Cardiac muscle cell (in vitro differentiated cells and primary cell): ENCODE measurements at regions not wholly inside any gene's neighbourhood (a gene's known extent, or its start where the extent isn't known, plus 50 kb on each side); places are given as distances from the start of the nearest gene placed in this dataset.

Experiments used
- DNase-seq, 2 donors: peaks; one replicate each; pipeline versions ENCODE4 v3.0.0 to v3.0.0-alpha.2; 2010 to 2017; ENCODE audit warnings: low read depth in 1 of 2, low spot score in 1 of 2
- H3K27ac ChIP-seq: fragments of 200-600 bp; sonication (generic); 2 replicates; pipeline ENCODE4 v1.5.1; 2016
- H3K27me3 ChIP-seq: fragments of 200-600 bp; sonication (generic); 2 replicates; pipeline ENCODE4 v1.6.0; 2016; ENCODE audit warnings: control low read depth
- H3K36me3 ChIP-seq: fragments of 200-600 bp; sonication (generic); 2 replicates; pipeline ENCODE4 v1.5.1; 2016; ENCODE audit warnings: control low read depth
- H3K4me1 ChIP-seq: fragments of 200-600 bp; sonication (generic); 2 replicates; pipeline ENCODE4 v1.8.1; 2017; ENCODE audit warnings: low read depth, mild to moderate bottlenecking, mixed run types
- H3K4me3 ChIP-seq: fragments of 200-600 bp; sonication (generic); 2 replicates; pipeline ENCODE4 v1.5.1; 2016; ENCODE audit warnings: mild to moderate bottlenecking
- H3K9me3 ChIP-seq: fragments of 200-600 bp; sonication (generic); 2 replicates; pipeline ENCODE4 v1.5.1; 2017; ENCODE audit warnings: low read depth, mild to moderate bottlenecking, control low read depth
- CTCF ChIP-seq: IDR thresholded peaks from 2 replicates; pipeline ENCODE4 v1.5.1; 2012; ENCODE audit warnings: low read depth, mild to moderate bottlenecking, low read length

- DNase-seq: no peak
- TF ChIP-seq CTCF: no peak
- no peaks in the 10 kb centered on the region for H3K4me1 ChIP-seq
- H3K36me3 ChIP-seq: peaks cover 4% of the 10 kb centered on the region
- H3K4me3 ChIP-seq: no peak overlapping the region
- no peaks in the 10 kb centered on the region for H3K27me3 ChIP-seq
- no peaks in the 10 kb centered on the region for H3K9me3 ChIP-seq
- H3K27ac ChIP-seq: peak overlapping the region; percentile 29
Measured at GRCh38 chr6:144736763-144737162, 451.6 kb downstream of the UTRN start.

- TF ChIP-seq CTCF: no peak
- peaks cover under 1% of the 10 kb centered on the region for H3K36me3 ChIP-seq
- H3K4me3 ChIP-seq: no peak overlapping the region
- H3K27ac ChIP-seq: no peak overlapping the region
- no peaks in the 10 kb centered on the region for H3K9me3 ChIP-seq
- no peak for DNase-seq
- no peaks in the 10 kb centered on the region for H3K27me3 ChIP-seq
- H3K4me1 ChIP-seq: no peaks in the 10 kb centered on the region
Measured at GRCh38 chr6:144737998-144738397, 452.9 kb downstream of the UTRN start.

DNA sequence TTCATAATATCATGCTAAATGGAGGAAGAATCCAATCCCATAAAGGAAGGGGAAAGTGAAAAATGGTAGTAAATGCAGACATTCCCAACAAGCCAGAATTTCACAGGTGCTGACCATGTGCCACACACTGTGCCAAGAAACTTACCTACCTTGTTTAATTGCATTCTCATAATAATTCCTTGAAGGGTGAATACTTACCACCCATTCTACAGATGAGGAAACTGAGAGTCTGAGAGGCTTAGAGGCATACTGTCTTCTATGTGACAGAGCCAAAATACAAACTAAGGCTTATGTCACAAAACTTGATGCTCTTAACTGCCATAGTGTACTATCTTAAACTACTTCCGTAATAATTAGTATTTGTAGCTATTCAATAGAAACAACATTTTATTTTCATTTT, 454.7 kb downstream of the UTRN start:
- H3K27me3 ChIP-seq: no peaks in the 10 kb centered on the region
- no peaks in the 10 kb centered on the region for H3K9me3 ChIP-seq
- no peak overlapping the region for H3K4me3 ChIP-seq
- H3K36me3 ChIP-seq: no peaks in the 10 kb centered on the region
- H3K27ac ChIP-seq: no peak overlapping the region
- TF ChIP-seq CTCF: no peak
- DNase-seq: no peak
- peaks cover 3% of the 10 kb centered on the region for H3K4me1 ChIP-seq

GRCh38 chr6:144741659-144742058, 456.5 kb downstream of the UTRN start:
- Histone ChIP-seq H3K27ac (no peak overlapping the region), H3K27me3 (no peaks in the 10 kb centered on the region), H3K4me1 (peaks cover 5% of the 10 kb centered on the region), H3K9me3 (no peaks in the 10 kb centered on the region), H3K36me3 (no peaks in the 10 kb centered on the region), H3K4me3 (no peak overlapping the region)
- no peak for DNase-seq
- no peak for TF ChIP-seq CTCF

DNA sequence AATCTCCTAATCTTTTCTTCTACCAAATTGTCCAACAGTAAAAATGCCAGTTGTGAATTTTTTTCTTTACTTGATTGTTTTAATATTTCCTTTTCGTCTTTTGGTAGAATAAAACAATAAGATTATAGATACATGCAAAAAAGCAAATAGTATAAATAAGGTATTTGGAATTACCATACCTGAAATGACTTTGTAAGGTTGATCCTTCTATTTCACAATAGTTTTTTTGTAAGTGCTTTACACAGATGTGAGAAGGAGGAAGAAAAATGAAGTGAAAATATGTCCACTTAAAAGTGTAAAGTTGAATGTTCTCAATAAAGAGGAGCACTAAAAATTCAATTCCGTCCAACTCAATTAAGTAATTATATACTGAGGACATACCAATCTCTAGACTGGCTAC, 457.6 kb downstream of the UTRN start:
- H3K9me3 ChIP-seq: no peaks in the 10 kb centered on the region
- H3K27ac ChIP-seq: no peak overlapping the region
- H3K4me1 ChIP-seq: peaks cover 5% of the 10 kb centered on the region
- no peak overlapping the region for H3K4me3 ChIP-seq
- DNase-seq: no peak
- no peaks in the 10 kb centered on the region for H3K36me3 ChIP-seq
- no peak for TF ChIP-seq CTCF
- no peaks in the 10 kb centered on the region for H3K27me3 ChIP-seq

- DNase-seq: no peak
- TF ChIP-seq CTCF: no peak
- no peaks in the 10 kb centered on the region for H3K27me3 ChIP-seq
- H3K36me3 ChIP-seq: no peaks in the 10 kb centered on the region
- H3K27ac ChIP-seq: no peak overlapping the region
- H3K9me3 ChIP-seq: no peaks in the 10 kb centered on the region
- no peak overlapping the region for H3K4me3 ChIP-seq
- peaks cover 5% of the 10 kb centered on the region for H3K4me1 ChIP-seq
Measured at GRCh38 chr6:144744720-144745119, 459.6 kb downstream of the UTRN start.
